HUDEP-2 (cell line): ENCODE measurements at regions not wholly inside any gene's neighbourhood (a gene's known extent, or its start where the extent isn't known, plus 50 kb on each side); places are given as distances from the start of the nearest gene placed in this dataset.
A peak's percentile ranks its signal among the peaks of the same experiment; 100 is the strongest.

Experiments
- DNase-seq, 76 experiments: peaks; one replicate each; lab custom pipeline; 2025; ENCODE audit not compliant: unreplicated experiment in 76 of 76; lab: John Stamatoyannopoulos, UW

DNA sequence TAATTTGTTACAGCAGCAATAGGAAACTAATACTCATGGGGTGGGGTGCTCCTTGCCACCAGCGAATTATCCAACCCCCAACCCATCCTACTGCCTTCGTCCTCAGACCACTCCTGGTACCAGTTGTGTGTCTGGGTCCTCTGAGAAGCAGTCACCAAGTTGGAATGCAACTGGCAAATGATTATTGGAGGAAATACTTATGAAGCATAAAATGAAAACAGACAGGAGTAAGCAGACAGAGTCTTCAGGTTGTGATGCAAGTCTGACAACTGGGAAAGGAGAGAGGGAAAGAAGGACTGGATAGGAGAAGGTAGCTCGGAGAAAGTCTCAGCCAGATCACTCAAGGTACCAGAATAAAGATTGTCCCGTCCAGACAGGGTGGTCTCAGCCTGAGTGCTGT is 181.1 kb upstream of the ARID2 start:
- no peak for DNase-seq

DNA sequence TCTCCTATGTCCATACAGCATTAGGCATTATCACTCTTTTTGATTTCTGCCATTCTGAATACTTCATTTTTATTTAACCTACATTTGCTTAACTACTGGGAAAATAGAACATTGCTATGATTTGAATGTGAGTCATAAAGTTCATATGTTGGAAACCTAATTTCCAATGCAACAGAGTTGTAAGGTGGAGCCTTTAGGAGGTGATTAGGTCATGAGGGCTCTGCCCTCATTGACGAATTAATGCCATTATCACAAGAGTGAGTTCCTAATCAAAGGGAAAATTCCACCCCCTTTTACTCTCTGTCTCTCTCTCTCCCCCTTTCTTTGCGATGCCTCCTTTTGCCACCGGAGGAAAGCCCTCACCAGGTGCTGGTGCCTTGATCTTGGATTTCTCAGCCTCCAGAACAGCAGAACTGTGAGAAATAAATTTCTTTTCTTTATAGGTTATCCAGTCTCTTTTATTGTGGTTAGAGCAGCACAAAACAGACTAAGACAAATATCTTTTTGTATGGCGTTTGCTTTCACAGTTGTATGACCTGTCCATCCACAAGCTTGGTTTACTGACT is 180.1 kb upstream of the ARID2 start:
- DNase-seq: no peak

DNA sequence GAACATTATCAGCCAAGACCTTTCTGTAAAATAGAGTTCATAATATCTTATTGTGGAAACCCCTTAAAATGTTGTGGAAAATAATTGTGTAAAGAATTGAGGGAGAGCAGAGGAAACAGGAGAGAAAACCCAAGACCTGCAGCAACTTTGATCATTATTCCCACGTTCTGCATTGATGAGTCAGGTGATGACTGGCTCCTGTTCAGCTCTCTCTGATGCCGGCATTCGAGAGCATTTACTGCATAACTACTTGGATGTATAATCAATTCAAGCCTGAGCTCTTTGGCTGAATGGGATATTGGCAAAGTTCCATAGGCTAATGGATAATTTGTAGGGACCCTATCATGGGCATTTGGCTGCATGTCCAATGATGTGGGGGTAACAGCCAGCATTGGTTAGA is 176.3 kb upstream of the ARID2 start:
- no peak for DNase-seq

DNA sequence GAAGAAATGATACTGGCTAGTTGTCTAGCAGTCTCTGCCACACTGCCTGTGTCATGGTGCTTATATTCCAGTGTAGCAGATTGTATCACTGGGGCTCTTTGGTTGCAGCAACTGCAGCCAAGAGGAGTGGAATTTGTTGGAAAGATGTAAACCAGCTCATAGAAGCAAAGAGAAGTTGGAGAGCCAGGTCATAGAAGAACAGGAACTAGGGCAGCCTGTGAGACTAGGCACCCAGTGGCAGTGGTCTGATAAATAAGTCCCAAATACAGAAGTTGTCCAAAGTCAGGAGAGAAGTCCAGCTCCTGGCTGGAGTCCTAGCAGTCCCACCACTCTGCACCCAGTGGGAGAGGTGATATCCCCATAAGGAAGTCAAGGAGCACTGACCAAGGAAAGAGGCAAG is 172.5 kb upstream of the ARID2 start:
- no peak for DNase-seq

DNA sequence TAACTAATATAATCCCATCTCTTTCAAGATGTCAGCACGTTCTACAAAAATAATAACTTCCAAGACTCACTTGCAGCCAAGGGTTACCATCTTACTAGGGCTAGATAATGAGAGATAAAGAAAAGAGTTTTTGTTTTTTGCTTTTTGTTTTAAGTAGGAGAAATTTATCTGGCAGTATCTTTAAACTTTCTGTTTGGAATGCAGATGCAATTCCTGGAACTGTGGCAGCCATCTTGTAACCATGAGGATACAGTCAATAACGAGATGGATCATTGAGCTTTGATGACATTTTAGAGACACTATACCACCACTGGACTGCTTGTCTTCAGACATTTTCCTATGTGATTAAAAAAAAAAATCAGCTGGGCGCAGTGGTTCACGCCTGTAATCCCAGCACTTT is 171.2 kb upstream of the ARID2 start:
- no peak for DNase-seq

DNA sequence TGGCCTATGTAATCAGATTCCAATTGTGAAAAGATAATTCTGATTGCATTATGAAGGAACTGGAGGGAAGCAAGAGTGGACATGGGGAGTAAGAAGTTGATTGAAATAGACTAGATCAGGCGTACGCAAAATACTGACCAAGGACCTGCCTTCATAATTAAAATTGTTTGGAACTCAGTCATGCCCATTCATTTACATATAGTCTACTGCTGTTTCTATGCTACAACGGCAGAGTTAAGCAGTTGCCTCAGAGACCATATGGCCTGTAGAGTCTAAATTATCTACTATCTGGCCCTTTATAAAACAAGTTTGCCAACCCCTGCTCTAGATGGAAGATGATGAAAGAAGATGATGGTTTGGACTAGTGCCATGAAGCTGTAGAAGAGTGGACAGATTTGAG is 170.0 kb upstream of the ARID2 start:
- DNase-seq: no peak

DNA sequence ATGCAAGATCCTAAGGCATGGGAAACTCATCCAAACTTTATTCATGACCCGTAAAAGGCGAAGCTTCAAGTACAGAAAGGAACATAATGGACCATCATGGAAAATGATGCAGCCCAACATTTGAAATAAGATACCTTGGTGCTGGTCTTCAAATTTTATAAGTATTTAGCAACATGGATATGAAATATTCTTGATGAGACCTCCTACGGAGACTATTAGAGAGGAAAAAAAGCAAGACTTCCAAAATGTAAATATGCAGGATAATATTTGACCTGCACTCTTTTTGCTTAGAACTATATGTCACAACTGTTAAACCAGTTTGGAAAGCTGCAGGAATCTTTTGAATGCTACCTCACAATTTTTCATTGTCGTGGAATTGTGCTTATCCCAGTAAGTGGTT is 168.8 kb upstream of the ARID2 start:
- DNase-seq: no peak

DNA sequence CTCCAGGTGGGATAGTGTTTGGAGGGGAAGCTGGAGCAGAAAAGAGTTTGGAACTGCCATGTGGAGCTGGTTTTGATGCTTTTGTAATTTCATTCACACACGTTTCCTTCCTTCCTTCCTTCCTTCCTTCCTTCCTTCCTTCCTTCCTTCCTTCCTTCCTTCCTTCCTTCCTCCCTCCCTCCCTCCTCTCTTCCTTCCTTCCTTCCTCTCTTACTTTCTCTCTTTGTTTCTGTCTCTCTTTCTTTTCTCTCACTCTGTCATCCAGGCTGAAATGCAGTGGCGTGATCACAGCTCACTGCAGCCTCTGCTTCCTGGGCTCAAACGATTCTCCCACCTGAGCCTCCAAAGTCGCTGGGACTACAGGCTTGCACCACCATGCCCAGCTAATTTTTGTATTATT is 168.0 kb upstream of the ARID2 start:
- no peak for DNase-seq

DNA sequence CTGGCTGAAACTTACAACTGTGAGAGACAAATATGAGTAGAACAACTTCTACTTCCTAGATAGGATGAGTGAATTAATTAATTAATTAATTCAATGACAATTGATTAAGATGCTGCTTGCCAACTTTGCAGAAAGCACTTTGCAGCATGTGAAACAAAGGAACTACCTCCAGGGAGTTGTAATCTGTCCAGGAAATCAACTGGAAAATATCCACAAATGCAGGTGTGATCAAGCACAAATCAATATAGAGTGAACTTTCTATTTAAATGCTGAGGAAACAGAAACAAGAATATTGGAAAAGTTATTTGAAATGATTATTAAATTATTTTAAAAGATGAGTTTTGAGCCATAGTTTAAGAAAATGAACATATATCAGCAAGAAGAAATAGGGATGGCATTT is 163.9 kb upstream of the ARID2 start:
- DNase-seq: no peak

DNA sequence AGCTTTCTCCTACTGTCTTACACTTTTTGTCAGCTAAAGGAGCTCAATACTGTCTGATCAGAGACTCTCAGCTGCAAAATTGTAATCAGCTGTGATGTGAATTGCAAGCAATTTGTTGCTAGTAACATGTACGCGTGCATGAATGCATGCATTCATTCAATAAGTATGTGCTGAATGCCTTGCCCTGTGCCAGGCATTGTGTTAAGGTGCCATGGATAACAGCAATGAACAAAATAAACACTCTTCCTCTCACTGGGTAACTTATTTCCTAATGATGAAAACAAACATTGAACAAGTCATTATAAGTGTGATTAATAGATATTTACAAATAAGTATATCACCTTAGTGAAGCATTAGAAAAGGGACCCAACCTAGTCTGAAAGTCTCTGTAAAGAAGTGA is 163.2 kb upstream of the ARID2 start:
- DNase-seq: no peak

DNA sequence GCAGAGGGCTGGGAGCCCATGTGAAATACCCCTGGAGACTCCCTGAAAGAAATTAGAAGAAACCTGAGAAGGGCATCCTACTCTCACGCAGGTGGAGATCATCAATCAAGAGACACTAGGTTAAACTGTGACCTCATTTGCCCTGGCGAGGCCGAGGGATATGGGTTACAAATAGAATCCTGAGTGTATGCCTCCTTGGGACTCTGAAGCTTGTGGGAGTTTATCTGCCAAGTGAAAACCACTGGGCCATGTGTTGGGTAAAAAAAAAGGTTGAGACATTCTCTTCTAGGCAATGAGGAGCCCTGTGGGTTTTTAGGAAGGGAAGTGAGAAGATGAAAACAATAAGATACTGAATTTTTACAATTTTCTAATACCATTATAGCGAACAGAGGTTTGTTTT is 160.7 kb upstream of the ARID2 start:
- no peak for DNase-seq

DNA sequence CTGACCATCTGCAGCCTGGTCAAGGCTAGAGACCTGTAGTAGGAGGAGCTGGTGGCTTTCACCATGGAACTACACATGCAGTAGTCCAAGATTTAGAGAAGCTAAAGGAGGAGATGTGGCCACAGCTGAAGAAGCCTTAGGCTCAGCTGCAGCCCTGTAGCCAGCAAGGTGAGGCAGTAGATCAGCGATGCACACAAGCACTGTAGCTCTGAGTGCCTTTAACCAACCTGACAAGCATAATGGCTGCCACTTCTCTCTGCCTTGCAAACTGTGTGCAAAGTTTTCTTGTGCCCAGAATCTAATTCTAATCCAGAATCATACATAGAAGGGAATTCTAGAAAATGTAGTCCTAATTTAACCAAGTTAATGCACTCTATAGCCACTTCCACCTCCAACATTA is 159.0 kb upstream of the ARID2 start:
- DNase-seq: no peak

DNA sequence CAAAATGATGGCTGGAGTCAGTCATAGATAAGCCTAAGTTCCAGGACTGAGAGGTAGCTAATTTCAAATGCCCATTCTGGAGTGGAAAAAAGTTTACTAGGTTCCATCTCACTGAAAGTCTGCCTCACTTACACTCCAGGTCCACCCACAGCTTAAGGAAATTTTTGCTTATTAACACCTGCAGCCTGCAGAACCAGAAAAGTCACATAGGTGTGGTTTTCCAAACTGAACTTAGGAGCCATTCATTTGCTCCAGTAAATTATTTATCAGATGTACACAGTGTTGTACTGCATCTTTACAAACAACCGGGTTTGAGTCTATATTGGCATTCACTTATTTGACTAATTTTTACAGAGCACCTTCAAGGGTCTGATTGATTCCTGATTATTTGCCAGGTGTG is 157.4 kb upstream of the ARID2 start:
- no peak for DNase-seq

DNA sequence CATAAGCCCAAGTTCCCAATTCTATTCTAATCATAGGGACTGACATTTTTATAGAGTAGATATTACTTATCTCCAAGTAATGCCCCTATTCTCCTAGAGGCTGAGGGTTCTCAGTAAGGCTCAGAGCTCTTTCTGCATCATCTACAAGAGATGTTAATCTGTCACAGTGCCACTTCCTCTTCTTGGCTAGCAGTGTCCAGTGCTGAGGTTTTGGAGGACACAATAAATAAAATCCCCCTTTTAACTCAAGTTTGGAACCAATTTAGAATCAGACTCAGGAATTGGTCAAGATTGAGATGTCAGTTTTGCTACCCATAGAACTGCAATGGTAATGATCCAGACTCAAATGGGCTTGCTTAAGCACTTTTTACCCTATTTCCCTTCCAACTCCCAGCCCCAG is 154.1 kb upstream of the ARID2 start:
- DNase-seq: no peak

DNA sequence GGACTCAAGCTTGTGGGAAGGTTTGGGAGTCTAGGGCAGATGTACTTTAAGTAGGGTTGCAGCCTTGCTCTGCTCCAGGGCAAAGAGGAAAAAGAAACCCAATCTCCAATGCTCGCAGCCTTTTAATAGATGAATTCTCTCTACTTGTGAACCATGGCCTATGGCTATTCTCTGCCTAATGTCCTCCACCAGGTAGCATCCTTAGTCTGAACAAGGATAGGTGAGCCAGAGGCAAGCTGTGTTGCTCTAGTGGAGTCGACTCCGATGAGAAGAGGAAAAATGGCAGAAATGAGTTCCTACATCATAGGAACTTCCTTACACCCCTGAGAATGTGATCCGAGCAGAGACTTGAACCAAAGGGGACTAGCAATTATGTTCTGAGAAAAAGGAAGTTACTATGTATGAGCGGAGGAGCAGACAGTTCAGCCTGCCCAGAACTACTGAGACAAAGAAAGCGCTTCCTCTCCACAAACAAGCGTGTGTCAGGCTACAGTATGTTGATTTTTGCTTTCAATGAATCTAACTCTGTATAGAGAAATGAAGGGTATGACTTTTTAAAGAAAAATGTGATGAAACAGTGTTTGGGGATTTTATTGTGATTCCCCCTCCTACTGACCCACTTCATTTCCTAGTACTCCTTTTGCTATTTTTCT is 153.6 kb upstream of the ARID2 start:
- DNase-seq: no peak

DNA sequence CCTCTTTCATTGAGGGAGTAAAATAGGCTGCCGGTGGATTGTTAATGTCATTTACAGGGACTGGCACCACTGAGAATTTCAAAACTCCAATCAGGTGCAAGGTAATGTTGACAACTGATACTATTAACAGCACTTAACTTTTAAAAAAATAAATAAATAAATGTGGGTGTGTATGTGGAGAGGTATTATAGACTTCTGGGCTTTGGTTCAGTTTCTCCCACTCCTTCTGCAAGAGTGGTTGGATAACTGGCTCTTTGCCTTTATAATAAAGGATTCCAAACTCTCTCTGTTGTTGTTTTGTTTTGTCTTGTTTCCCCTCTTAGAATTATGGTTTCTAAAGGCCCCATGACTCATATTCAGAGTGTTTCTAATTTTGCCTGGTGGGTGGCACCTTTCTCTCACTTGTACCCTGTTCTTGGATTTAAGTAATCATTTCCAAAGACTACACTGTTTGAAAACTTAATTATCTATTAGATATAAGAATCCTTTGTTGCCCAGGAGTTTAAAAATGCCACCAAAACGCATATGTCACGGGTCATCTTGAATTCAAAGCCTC is 151.6 kb upstream of the ARID2 start:
- no peak for DNase-seq

DNA sequence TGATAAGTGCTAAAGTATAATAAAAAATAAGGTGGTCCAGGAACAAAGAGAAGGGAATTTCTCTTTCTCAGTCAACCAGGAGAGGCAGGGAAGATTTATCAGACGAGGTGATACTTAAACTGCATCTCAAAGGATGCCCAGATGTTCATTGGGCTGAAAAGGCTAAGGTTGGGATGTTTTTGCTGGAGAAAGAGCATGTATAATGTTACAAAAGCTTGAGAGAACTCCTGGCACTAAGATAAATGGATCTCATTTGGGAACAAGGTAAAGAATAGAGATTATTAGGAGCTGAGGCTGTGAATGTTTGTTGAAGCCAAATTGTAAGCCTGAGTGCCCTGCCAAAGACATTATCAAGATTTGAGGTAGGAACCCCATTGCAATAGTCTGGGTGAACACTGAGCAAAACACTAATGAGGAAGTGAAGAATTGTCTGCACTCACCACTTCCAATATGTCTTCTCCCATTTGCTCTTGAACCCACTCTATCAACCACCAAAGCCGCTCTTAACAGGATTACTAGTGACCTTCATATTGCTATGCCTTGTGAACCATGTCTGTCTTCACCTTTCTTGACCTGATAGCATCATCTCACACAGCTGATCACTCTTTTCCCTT is 149.0 kb upstream of the ARID2 start:
- no peak for DNase-seq

DNA sequence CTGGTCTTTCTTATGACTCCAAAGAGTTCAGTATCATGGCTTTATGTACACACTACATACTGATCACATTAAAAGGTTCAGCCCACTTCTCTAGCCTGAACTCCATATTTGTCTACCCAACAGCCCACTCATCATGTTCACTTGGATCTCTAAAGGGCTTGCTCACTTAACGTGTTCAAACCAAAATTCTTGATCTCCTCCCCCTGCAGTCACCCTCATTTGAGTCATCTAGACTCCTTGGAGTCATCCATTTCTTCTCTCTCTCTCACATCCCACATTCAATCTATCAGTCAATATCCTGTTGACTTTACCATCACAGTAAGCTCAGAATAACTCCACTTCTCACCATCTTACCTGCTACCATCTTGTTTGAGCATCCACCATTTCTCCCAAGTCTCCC is 148.4 kb upstream of the ARID2 start:
- DNase-seq: no peak

DNA sequence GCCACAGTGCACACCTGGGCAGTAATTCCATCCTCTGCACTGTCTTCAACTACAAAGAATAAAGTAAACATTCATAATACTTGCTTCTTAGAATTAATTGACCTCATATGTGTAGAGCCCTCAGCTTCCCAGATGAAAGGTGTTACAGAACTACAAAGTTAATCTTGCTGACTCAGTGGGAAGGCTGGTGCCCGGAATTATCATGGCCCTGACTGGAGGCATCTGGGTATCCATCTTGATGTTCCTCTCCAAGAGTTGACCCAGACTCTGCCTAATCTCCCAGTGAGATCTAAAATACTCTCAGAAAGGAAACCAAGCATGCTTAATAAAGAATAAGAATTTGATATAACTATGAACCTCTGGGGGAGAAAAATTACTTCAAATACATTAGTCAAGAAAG is 147.0 kb upstream of the ARID2 start:
- DNase-seq: no peak

DNA sequence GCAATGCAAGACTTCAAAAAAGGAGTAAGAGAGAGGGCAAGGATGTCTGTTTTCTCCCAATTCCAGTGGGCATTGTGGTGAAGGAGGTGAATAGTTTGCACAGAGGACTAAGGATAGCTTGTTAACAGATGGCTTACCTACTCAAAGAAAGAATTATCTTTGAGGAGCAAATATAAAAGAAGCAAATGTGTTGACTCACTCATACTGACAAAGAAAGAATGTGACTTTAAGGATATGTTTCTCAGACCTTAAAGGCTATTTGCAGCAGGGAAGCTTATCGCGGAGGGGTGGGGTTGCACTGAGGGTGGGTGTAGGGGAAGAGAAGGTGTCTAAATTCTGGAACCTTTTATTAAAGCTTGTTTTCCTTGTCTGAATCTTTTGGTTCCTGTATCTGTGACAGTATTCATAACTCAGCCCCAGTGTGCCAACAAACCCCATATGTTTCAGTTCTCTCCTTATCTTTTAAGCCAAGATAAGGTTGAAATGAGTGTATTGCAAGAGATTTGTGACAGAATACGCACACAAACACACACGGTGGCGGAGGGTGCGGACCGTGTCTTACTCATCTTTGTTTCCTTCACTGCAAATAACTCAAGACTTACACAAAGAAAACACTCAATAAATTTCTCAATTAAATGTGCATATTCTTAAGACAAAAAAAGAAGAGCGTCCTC is 146.4 kb upstream of the ARID2 start:
- peak in 5 of 76 experiments; percentile 0 to 11 (median 1) for DNase-seq

DNA sequence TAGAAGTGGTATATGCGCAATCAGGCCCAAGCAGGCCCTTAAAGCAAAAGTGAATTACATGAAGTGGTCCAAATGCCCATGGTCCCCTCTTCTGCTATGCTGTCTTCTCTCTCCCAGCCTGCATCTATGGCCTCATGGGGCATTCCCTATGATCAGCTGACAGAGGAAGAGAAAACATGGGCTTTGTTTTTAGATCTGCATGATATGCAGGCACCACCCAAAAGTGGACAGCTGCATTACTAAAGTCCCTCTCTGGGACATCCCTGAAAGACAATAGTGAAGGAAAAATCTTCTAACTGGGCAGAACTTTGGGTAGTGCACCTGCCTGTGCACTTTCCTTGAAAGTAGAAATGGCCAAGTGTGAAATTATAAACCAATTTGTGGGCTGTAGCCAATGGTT is 145.2 kb upstream of the ARID2 start:
- DNase-seq: no peak
